Natural killer cell (primary cell): ENCODE measurements at regions not wholly inside any gene's neighbourhood (a gene's known extent, or its start where the extent isn't known, plus 50 kb on each side); places are given as distances from the start of the nearest gene placed in this dataset.

Experiments used
- ATAC-seq, 3 donors: fragments of 150-1000 bp in 2 of 3; fragments of 200-7000 bp in 1 of 3; cut with Tn5 transposase; 1 replicate in 1 of 3; 2 replicates in 2 of 3; pipeline ENCODE4 v1.10.0; 2021; ENCODE audit warnings: mild to moderate bottlenecking in 2 of 3, moderate library complexity in 2 of 3
- DNase-seq, 2 donors: peaks; one replicate each; pipeline versions ENCODE4 v3.0.0 to v3.0.0-alpha.2; 2013 to 2021; ENCODE audit warnings: mixed read lengths in 1 of 2
- H3K27ac ChIP-seq: one replicate; pipeline ENCODE4 v1.5.1; 2013; ENCODE audit warnings: mild to moderate bottlenecking, low read length
- H3K27me3 ChIP-seq: one replicate; pipeline ENCODE4 v1.6.1; 2013; ENCODE audit warnings: low read length; ENCODE audit not compliant: control insufficient read depth, insufficient read depth
- H3K36me3 ChIP-seq: one replicate; pipeline ENCODE4 v1.6.1; 2013; ENCODE audit warnings: low read length; ENCODE audit not compliant: control insufficient read depth, insufficient read depth
- H3K4me1 ChIP-seq: one replicate; pipeline ENCODE4 v1.6.1; 2013; ENCODE audit warnings: low read length; ENCODE audit not compliant: control insufficient read depth, insufficient read depth
- H3K4me3 ChIP-seq: one replicate; pipeline ENCODE4 v1.5.1; 2013; ENCODE audit warnings: low read length
- H3K9me3 ChIP-seq: one replicate; pipeline ENCODE4 v1.6.1; 2013; ENCODE audit warnings: low read length; ENCODE audit not compliant: control insufficient read depth, insufficient read depth
- H3K27ac Mint-ChIP-seq, 2 donors: one replicate each; pipeline ENCODE4 v1.8.0; 2022; ENCODE audit warnings: mild to moderate bottlenecking in 2 of 2, mixed read lengths in 2 of 2, moderate library complexity in 1 of 2
- H3K27me3 Mint-ChIP-seq, 2 donors: one replicate each; pipeline ENCODE4 v1.8.0; 2022; ENCODE audit warnings: low read depth in 2 of 2, mixed read lengths in 2 of 2
- H3K36me3 Mint-ChIP-seq: one replicate; pipeline ENCODE4 v1.8.0; 2022; ENCODE audit warnings: mixed read lengths
- H3K4me1 Mint-ChIP-seq, 2 donors: one replicate each; pipeline ENCODE4 v1.8.0; 2022; ENCODE audit warnings: mixed read lengths in 2 of 2
- H3K4me3 Mint-ChIP-seq: one replicate; pipeline ENCODE4 v1.8.0; 2022; ENCODE audit warnings: mild to moderate bottlenecking, moderate library complexity, mixed read lengths
- H3K9me3 Mint-ChIP-seq, 2 donors: one replicate each; pipeline ENCODE4 v1.8.0; 2022; ENCODE audit warnings: mixed read lengths in 2 of 2
- CTCF ChIP-seq: fragments of 200-600 bp; IDR thresholded peaks from one replicate; pipeline ENCODE4 v1.8.0; 2022; ENCODE audit warnings: antibody characterized with exemption
- WGBS: methylation state at CpG from one replicate; pipeline ENCODE4 v1.1.7; 2013; ENCODE audit warnings: missing lambda C conversion rate; ENCODE audit not compliant: insufficient coverage; 5-methylcytosine and 5-hydroxymethylcytosine counted together
- intact Hi-C: fragments of 100-400 bp; cut with micrococcal nuclease; formaldehyde crosslinking; loops from one replicate; pipeline ENCODE4 v1.14.2; 2022

DNA sequence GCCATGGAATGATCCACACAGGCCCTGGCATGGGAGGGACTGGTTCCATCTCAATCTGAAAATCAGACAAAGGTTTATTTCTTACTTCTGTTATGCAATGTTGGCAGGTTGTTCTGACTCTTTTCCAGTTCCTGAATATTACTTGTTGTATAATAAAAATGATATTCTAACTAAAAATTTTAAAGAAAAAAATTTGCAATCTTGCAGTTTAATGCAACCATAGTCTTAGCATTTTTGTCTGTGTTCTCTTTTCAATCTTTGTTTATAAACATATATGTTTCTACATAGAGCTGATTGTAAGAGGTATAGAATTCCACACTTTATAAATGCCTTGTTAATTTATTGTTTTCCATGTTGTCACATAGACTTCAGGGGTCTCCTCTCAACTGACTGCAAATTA is 143.4 kb downstream of the RPIA start:
- no peaks in the 10 kb centered on the region for H3K9me3 Mint-ChIP-seq
- intact Hi-C loops: no loop called here
- H3K27me3 Mint-ChIP-seq: peaks cover 0 to 16% of the 10 kb centered on the region in 2 donors

GRCh38 chr2:88835726-88836125 is 144.3 kb downstream of the RPIA start:
- WGBS: 88% methylated on average over 2 of the region's 2 CpGs
- no peak for TF ChIP-seq CTCF
- intact Hi-C loops: no loop called here

More for the DNA sequence above, 143.4 kb downstream of the RPIA start:
- H3K27ac ChIP-seq: peak overlapping the region; percentile 56
- no peaks in the 10 kb centered on the region for H3K36me3 Mint-ChIP-seq
- no peak overlapping the region for H3K4me3 Mint-ChIP-seq
- no peak for DNase-seq
- H3K36me3 ChIP-seq: no peaks in the 10 kb centered on the region
- no peaks in the 10 kb centered on the region for H3K27me3 ChIP-seq
- H3K4me3 ChIP-seq: no peak overlapping the region
- no peak for TF ChIP-seq CTCF
- no peak overlapping the region for H3K27ac Mint-ChIP-seq
- no peak for ATAC-seq
- H3K4me1 ChIP-seq: peaks cover 3% of the 10 kb centered on the region
- no peaks in the 10 kb centered on the region for H3K9me3 ChIP-seq
- H3K4me1 Mint-ChIP-seq: no peaks in the 10 kb centered on the region

GRCh38 chr2:88836351-88836750 is 144.9 kb downstream of the RPIA start:
- H3K4me3 Mint-ChIP-seq: no peak overlapping the region
- H3K27me3 Mint-ChIP-seq: peaks cover 0 to 26% of the 10 kb centered on the region in 2 donors
- H3K9me3 Mint-ChIP-seq: no peaks in the 10 kb centered on the region
- H3K36me3 Mint-ChIP-seq: no peaks in the 10 kb centered on the region
- ATAC-seq (no peak), DNase-seq (no peak)
- no peaks in the 10 kb centered on the region for H3K27me3 ChIP-seq
- H3K4me1 ChIP-seq: peaks cover 3% of the 10 kb centered on the region
- H3K4me1 Mint-ChIP-seq: no peaks in the 10 kb centered on the region
- peak overlapping the region; percentile 93 for H3K27ac ChIP-seq
- no peak overlapping the region for H3K27ac Mint-ChIP-seq
- TF ChIP-seq CTCF: no peak
- H3K4me3 ChIP-seq: no peak overlapping the region
- no peaks in the 10 kb centered on the region for H3K9me3 ChIP-seq
- H3K36me3 ChIP-seq: no peaks in the 10 kb centered on the region
- intact Hi-C loops: no loop called here

More at GRCh38 chr2:88835726-88836125, 144.3 kb downstream of the RPIA start:
- H3K4me1 ChIP-seq: peaks cover 3% of the 10 kb centered on the region
- Mint-ChIP-seq H3K27ac (no peak overlapping the region), H3K36me3 (no peaks in the 10 kb centered on the region), H3K4me3 (no peak overlapping the region), H3K4me1 (no peaks in the 10 kb centered on the region), H3K27me3 (peaks cover 0 to 24% of the 10 kb centered on the region in 2 donors), H3K9me3 (no peaks in the 10 kb centered on the region)
- H3K27me3 ChIP-seq: no peaks in the 10 kb centered on the region
- peak overlapping the region; percentile 93 for H3K27ac ChIP-seq
- DNase-seq (no peak), ATAC-seq (no peak)
- no peaks in the 10 kb centered on the region for H3K36me3 ChIP-seq
- no peaks in the 10 kb centered on the region for H3K9me3 ChIP-seq
- no peak overlapping the region for H3K4me3 ChIP-seq

- Mint-ChIP-seq H3K27ac (no peak overlapping the region), H3K27me3 (peaks cover 0 to 26% of the 10 kb centered on the region in 2 donors), H3K36me3 (no peaks in the 10 kb centered on the region), H3K9me3 (no peaks in the 10 kb centered on the region), H3K4me3 (no peak overlapping the region), H3K4me1 (no peaks in the 10 kb centered on the region)
- DNase-seq (no peak), ATAC-seq (no peak)
- no peak for TF ChIP-seq CTCF
- Histone ChIP-seq H3K27ac (peak overlapping the region; percentile 93), H3K27me3 (no peaks in the 10 kb centered on the region), H3K4me3 (no peak overlapping the region), H3K36me3 (no peaks in the 10 kb centered on the region), H3K4me1 (no peaks in the 10 kb centered on the region), H3K9me3 (no peaks in the 10 kb centered on the region)
- intact Hi-C loops: no loop called here
- 70% methylated on average over 4 of the region's 4 CpGs for WGBS
These were observed 146.2 kb downstream of the RPIA start for GRCh38 chr2:88837511-88838160.
